Stomach (tissue), 8 donors: ENCODE measurements at regions not wholly inside any gene's neighbourhood (a gene's known extent, or its start where the extent isn't known, plus 50 kb on each side); places are given as distances from the start of the nearest gene placed in this dataset.

Experiments used
- DNase-seq, 2 donors: peaks; one replicate each; pipeline versions ENCODE4 v3.0.0 to v3.0.0-alpha.2; 2013 to 2019
- H3K27ac ChIP-seq, 5 donors: fragments of 200-600 bp in 4 of 5; sonication (generic) in 4 of 5; one replicate each; pipeline ENCODE4 v1.5.1; 2013 to 2019; ENCODE audit warnings: mild to moderate bottlenecking in 1 of 5, moderate library complexity in 1 of 5
- H3K27me3 ChIP-seq, 3 donors: fragments of 200-600 bp; sonication (generic); one replicate each; pipeline ENCODE4 v1.5.1; 2017 to 2019; ENCODE audit warnings: mixed run types in 1 of 3
- H3K36me3 ChIP-seq, 4 donors: fragments of 200-600 bp; sonication (generic); 1 replicate in 3 of 4; 2 replicates in 1 of 4; pipeline ENCODE4 v1.5.1; 2016 to 2019
- H3K4me1 ChIP-seq, 4 donors: fragments of 200-600 bp; sonication (generic); one replicate each; pipeline ENCODE4 v1.5.1; 2016 to 2019
- H3K4me3 ChIP-seq, 4 donors: fragments of 200-600 bp; sonication (generic) in 3 of 4; one replicate each; pipeline ENCODE4 v1.5.1; 2016 to 2019; ENCODE audit warnings: mild to moderate bottlenecking in 1 of 4
- H3K9me3 ChIP-seq, 4 donors: fragments of 200-600 bp; sonication (generic); one replicate each; pipeline ENCODE4 v1.5.1; 2016 to 2019
- EP300 ChIP-seq: sonication (generic); formaldehyde crosslinking; IDR thresholded peaks from one replicate; pipeline ENCODE4 v1.6.1; 2017; ENCODE audit warnings: antibody characterized with exemption
- POLR2A ChIP-seq, 4 donors: fragments of 450-650 bp; IDR thresholded peaks; one replicate each; pipeline ENCODE4 v1.6.1; 2016; ENCODE audit warnings: antibody characterized with exemption in 4 of 4, control low read depth in 2 of 4, mild to moderate bottlenecking in 1 of 4, moderate library complexity in 1 of 4
- POLR2AphosphoS5 ChIP-seq, 3 donors: sonication (generic); formaldehyde crosslinking; IDR thresholded peaks; one replicate each; pipeline ENCODE4 v1.6.1; 2016; ENCODE audit warnings: antibody characterized with exemption in 3 of 3
- WGBS, 5 donors: extraction: QIAGEN DNeasy Blood & Tissue Kit in 3 of 5; methylation state at CpG; one replicate each; pipeline versions ENCODE4 v1.1.5 to v1.1.7; 2013 to 2018; 5-methylcytosine and 5-hydroxymethylcytosine counted together
- intact Hi-C: fragments of 100-400 bp; cut with DNase I; formaldehyde crosslinking; loops from one replicate; pipeline ENCODE4 v1.15.1; 2023; ENCODE audit warnings: low total_unique reads
- TF ChIP-seq, protein P1 (sequence below), 7 experiments: fragments of 450-650 bp in 4 of 7; fragments of 200-600 bp in 3 of 7; sonication (generic) in 3 of 7; IDR thresholded peaks; one replicate each; pipeline ENCODE4 v1.5.1; 2016 to 2019; ENCODE audit warnings: antibody characterized with exemption in 7 of 7, control low read depth in 2 of 7, mild to moderate bottlenecking in 1 of 7
- donor health status: healthy with polysubstance abuse.
- donor health status: Bipolar disorder and iron deficiency.
- donor health status: healthy.

GRCh38 chr10:60542657-60543056, 153.0 kb upstream of the ANK3 start:
- no peak overlapping the region for H3K4me3 ChIP-seq
- WGBS, 5 donors: 76 to 81% (median 78%) methylated on average over 4 of the region's 4 CpGs
- no peaks in the 10 kb centered on the region for H3K36me3 ChIP-seq
- no peaks in the 10 kb centered on the region for H3K27me3 ChIP-seq
- no peaks in the 10 kb centered on the region for H3K9me3 ChIP-seq
- TF ChIP-seq POLR2AphosphoS5 (IDR thresholded peaks at IDR 0.05): no peak
- TF ChIP-seq EP300: no peak
- TF ChIP-seq POLR2A (IDR thresholded peaks at IDR 0.05): no peak
- TF ChIP-seq, protein P1, sequence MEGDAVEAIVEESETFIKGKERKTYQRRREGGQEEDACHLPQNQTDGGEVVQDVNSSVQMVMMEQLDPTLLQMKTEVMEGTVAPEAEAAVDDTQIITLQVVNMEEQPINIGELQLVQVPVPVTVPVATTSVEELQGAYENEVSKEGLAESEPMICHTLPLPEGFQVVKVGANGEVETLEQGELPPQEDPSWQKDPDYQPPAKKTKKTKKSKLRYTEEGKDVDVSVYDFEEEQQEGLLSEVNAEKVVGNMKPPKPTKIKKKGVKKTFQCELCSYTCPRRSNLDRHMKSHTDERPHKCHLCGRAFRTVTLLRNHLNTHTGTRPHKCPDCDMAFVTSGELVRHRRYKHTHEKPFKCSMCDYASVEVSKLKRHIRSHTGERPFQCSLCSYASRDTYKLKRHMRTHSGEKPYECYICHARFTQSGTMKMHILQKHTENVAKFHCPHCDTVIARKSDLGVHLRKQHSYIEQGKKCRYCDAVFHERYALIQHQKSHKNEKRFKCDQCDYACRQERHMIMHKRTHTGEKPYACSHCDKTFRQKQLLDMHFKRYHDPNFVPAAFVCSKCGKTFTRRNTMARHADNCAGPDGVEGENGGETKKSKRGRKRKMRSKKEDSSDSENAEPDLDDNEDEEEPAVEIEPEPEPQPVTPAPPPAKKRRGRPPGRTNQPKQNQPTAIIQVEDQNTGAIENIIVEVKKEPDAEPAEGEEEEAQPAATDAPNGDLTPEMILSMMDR (IDR thresholded peaks at IDR 0.05): no peak
- no peak overlapping the region for H3K27ac ChIP-seq
- DNase-seq: no peak
- H3K4me1 ChIP-seq: no peaks in the 10 kb centered on the region
- intact Hi-C loops: no loop called here

- no peaks in the 10 kb centered on the region for H3K27me3 ChIP-seq
- 48 to 71% (median 61%) methylated on average over 3 of the region's 3 CpGs for WGBS, 5 donors
- H3K4me3 ChIP-seq: no peak overlapping the region
- intact Hi-C loops: no loop called here
- no peaks in the 10 kb centered on the region for H3K4me1 ChIP-seq
- no peaks in the 10 kb centered on the region for H3K9me3 ChIP-seq
- no peak for DNase-seq
- TF ChIP-seq POLR2AphosphoS5 (IDR thresholded peaks at IDR 0.05) (no peak), EP300 (no peak), POLR2A (IDR thresholded peaks at IDR 0.05) (no peak)
- TF ChIP-seq, protein P1 (IDR thresholded peaks at IDR 0.05): no peak
- H3K36me3 ChIP-seq: no peaks in the 10 kb centered on the region
- H3K27ac ChIP-seq: no peak overlapping the region
Observed at GRCh38 chr10:60541451-60541850, 151.8 kb upstream of the ANK3 start.

- no peak for DNase-seq
Observed at GRCh38 chr10:60537697-60538096, 148.0 kb upstream of the ANK3 start.

DNA sequence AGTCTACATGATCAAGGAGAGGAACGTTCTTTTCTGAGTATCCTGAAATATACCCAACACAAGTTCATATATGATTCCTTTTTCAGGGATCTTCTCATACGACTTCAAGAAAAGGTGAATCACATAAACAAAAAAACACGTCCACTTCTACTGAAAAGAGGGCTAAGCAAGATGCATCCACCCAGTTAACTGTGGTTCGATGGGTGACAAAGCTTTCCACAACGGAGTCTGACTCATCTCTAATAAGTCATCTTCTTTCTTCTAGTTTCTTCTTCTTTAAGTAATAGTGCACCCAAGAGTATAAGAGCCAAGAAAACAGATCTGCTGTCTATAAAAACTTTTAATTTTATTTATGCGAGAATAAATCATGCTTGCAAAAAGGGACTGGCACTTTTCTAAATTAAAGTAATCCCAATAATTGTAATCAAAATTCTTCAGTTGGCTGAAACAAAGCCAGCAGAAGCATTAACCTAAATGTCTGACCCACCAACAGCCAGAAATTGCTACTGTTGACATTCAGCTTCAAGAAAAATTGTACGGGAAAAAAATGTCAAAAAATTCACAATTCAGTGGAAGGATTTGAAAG, 146.9 kb upstream of the ANK3 start:
- 55 to 80% (median 73%) methylated on average over 7 of the region's 7 CpGs for WGBS, 5 donors
- no peak for DNase-seq

More at GRCh38 chr10:60537697-60538096, 148.0 kb upstream of the ANK3 start:
- Histone ChIP-seq H3K4me1 (no peaks in the 10 kb centered on the region), H3K27me3 (no peaks in the 10 kb centered on the region), H3K27ac (no peak overlapping the region), H3K4me3 (no peak overlapping the region), H3K9me3 (no peaks in the 10 kb centered on the region), H3K36me3 (no peaks in the 10 kb centered on the region)
- TF ChIP-seq POLR2A (IDR thresholded peaks at IDR 0.05) (no peak), EP300 (no peak), POLR2AphosphoS5 (IDR thresholded peaks at IDR 0.05) (no peak)
- TF ChIP-seq, protein P1 (IDR thresholded peaks at IDR 0.05): no peak
- WGBS, 5 donors: 71 to 85% (median 78%) methylated on average over 1 of the region's 1 CpG
- intact Hi-C loops: no loop called here

More for the DNA sequence above, 146.9 kb upstream of the ANK3 start:
- Histone ChIP-seq H3K4me3 (no peak overlapping the region), H3K36me3 (no peaks in the 10 kb centered on the region), H3K27me3 (no peaks in the 10 kb centered on the region), H3K4me1 (no peaks in the 10 kb centered on the region), H3K9me3 (no peaks in the 10 kb centered on the region), H3K27ac (no peak overlapping the region)
- intact Hi-C loops: no loop called here
- no peak for TF ChIP-seq POLR2AphosphoS5 (IDR thresholded peaks at IDR 0.05)
- no peak for TF ChIP-seq EP300
- TF ChIP-seq, protein P1 (IDR thresholded peaks at IDR 0.05): no peak
- no peak for TF ChIP-seq POLR2A (IDR thresholded peaks at IDR 0.05)
